ENCODE measurements at regions not wholly inside any gene's neighbourhood (a gene's known extent, or its start where the extent isn't known, plus 50 kb on each side); places are given as distances from the start of the nearest gene placed in this dataset.

- DNase-seq = peak; percentile 81
- no peak overlapping the region for H2AFZ ChIP-seq (ENCODE audit: low read length)
- no peak overlapping the region for H2BK20ac ChIP-seq (ENCODE audit: low read depth, low read length, poor library complexity, severe bottlenecking)
- H4K91ac ChIP-seq (ENCODE audit: insufficient read length, low read depth, low read length) = no peak overlapping the region
- H3K4ac ChIP-seq (ENCODE audit: low read depth, low read length) = no peak overlapping the region
- H2BK120ac ChIP-seq (ENCODE audit: low read depth, low read length, poor library complexity, severe bottlenecking) = no peak overlapping the region
- WGBS (ENCODE audit: extremely low coverage, insufficient read length, low lambda C conversion rate) = no CpG with 5 or more reads among the region's 8 CpGs
- no peaks in the 10 kb centered on the region for H3K23me2 ChIP-seq (ENCODE audit: insufficient read length, low read depth, low read length, poor library complexity, severe bottlenecking)
- H3K27ac Mint-ChIP-seq = peak overlapping the region in 1 of 3 experiments; percentile 63; a peak in 1 of 7 replicates
- H2BK5ac ChIP-seq (ENCODE audit: insufficient read length, low read length) = no peak overlapping the region
- H3K36me3 Mint-ChIP-seq (ENCODE audit: insufficient read depth in 1 of 3, low read depth in 3 of 3) = no peaks in the 10 kb centered on the region
- peak; percentile 63 for TF ChIP-seq CTCF (conservative IDR thresholded peaks at IDR 0.05)
- no peak overlapping the region for H4K8ac ChIP-seq (replicated peaks; ENCODE audit: insufficient read length, low read depth, low read length)
- H3K4me1 ChIP-seq (ENCODE audit: insufficient read depth, low read length) = 0 out of 2 replicates have a peak, but pooled peaks cover 6% of the 10 kb centered on the region
- H3K9me3 Mint-ChIP-seq = no peaks in the 10 kb centered on the region; a peak in 1 of 5 replicates
- H4K20me1 ChIP-seq (ENCODE audit: control insufficient read depth, insufficient read depth, insufficient read length) = no peaks in the 10 kb centered on the region
- no peaks in the 10 kb centered on the region for H3K79me1 ChIP-seq (ENCODE audit: insufficient read depth, low read depth, low read length, poor library complexity, severe bottlenecking)
- H3K4me2 ChIP-seq (ENCODE audit: insufficient read depth, insufficient read length, low read length) = peak overlapping the region; percentile 7
- no peak overlapping the region for H3K56ac ChIP-seq (ENCODE audit: insufficient read length, low read depth, low read length)
- H3K27me3 ChIP-seq (ENCODE audit: insufficient read depth, low read length) = peaks cover 29% of the 10 kb centered on the region; the same call in 1 of the 2 replicates
- no peak overlapping the region for H2AK5ac ChIP-seq (ENCODE audit: insufficient read length, low read length)
- H3K9ac ChIP-seq (ENCODE audit: extremely low read depth, insufficient read length, low read length) = no peak overlapping the region
- no peak overlapping the region for H3K18ac ChIP-seq (ENCODE audit: insufficient read length, low read depth, low read length)
- no peaks in the 10 kb centered on the region for H3K9me3 ChIP-seq (ENCODE audit: control insufficient read depth, low read depth, low read length)
- H2BK12ac ChIP-seq (ENCODE audit: insufficient read length, low read depth, low read length) = no peak overlapping the region
- H3K4me1 Mint-ChIP-seq = peaks cover 33 to 36% of the 10 kb centered on the region in 2 experiments
- H3K23ac ChIP-seq (ENCODE audit: insufficient read length, low read depth, low read length) = no peak overlapping the region
- no peaks in the 10 kb centered on the region for H3K79me2 ChIP-seq (ENCODE audit: insufficient read depth, low read length)
- peak overlapping the region in 1 of 2 experiments; percentile 55; a peak in 2 of 5 replicates for H3K4me3 Mint-ChIP-seq
- H4K5ac ChIP-seq (ENCODE audit: insufficient read length, low read depth, low read length) = no peak overlapping the region
- H3K27me3 Mint-ChIP-seq (ENCODE audit: low read depth) = peaks cover 81% of the 10 kb centered on the region
- H3K14ac ChIP-seq (ENCODE audit: insufficient read depth, low read length) = no peak overlapping the region
- H3T11ph ChIP-seq (ENCODE audit: low read length) = no peak overlapping the region
- no peak overlapping the region for H3K27ac ChIP-seq (ENCODE audit: insufficient read length, low read depth, low read length)
- H2BK15ac ChIP-seq (ENCODE audit: low read depth, low read length) = no peak overlapping the region
Observed at GRCh38 chr18:61637319-61637718, 255.5 kb downstream of the RNF152 start.
